HG03064 (cell line): ENCODE measurements at regions not wholly inside any gene's neighbourhood (a gene's known extent, or its start where the extent isn't known, plus 50 kb on each side); places are given as distances from the start of the nearest gene placed in this dataset.

Experiments used
- ATAC-seq: cut with Tn5 transposase; IDR thresholded peaks from one replicate; pipeline ENCODE4 v1.9.1; 2021; ENCODE audit warnings: low read depth; ENCODE audit not compliant: unreplicated experiment

- ATAC-seq, result no peak
Observed at GRCh38 chr18:60319129-60319528, 53.4 kb downstream of the MC4R start.

- ATAC-seq, result no peak
Observed at GRCh38 chr18:60311676-60312360, 60.8 kb downstream of the MC4R start.

- no peak for ATAC-seq
Observed at GRCh38 chr18:60295674-60296073, 76.9 kb downstream of the MC4R start.

GRCh38 chr18:60292186-60292585, 80.4 kb downstream of the MC4R start:
- ATAC-seq, result no peak

GRCh38 chr18:60279391-60279790, 93.2 kb downstream of the MC4R start:
- ATAC-seq, result no peak

- no peak for ATAC-seq
Observed at GRCh38 chr18:60277855-60278480, 94.6 kb downstream of the MC4R start.

GRCh38 chr18:60267391-60268058, 105.0 kb downstream of the MC4R start:
- no peak for ATAC-seq

GRCh38 chr18:60266558-60266957, 106.0 kb downstream of the MC4R start:
- no peak for ATAC-seq

- no peak for ATAC-seq
Observed at GRCh38 chr18:60259052-60259681, 113.4 kb downstream of the MC4R start.

- no peak for ATAC-seq
Observed at GRCh38 chr18:60249388-60249787, 123.2 kb downstream of the MC4R start.

- ATAC-seq, result no peak
Observed at GRCh38 chr18:60248336-60249330, 123.9 kb downstream of the MC4R start.

- ATAC-seq, result peak; percentile 86
Observed at GRCh38 chr18:60247103-60247502, 125.5 kb downstream of the MC4R start.

GRCh38 chr18:60246606-60247005, 126.0 kb downstream of the MC4R start:
- ATAC-seq, result peak; percentile 75

GRCh38 chr18:60245096-60245495, 127.5 kb downstream of the MC4R start:
- ATAC-seq, result no peak

- ATAC-seq, result peak; percentile 95
Observed at GRCh38 chr18:60239024-60239710, 133.4 kb downstream of the MC4R start.

GRCh38 chr18:60235164-60235563, 137.4 kb downstream of the MC4R start:
- ATAC-seq, result no peak

GRCh38 chr18:60232541-60232940, 140.0 kb downstream of the MC4R start:
- ATAC-seq, result no peak

- ATAC-seq, result no peak
Observed at GRCh38 chr18:60228609-60229595, 143.7 kb downstream of the MC4R start.
